NCI-H128 (cell line): ENCODE measurements at regions not wholly inside any gene's neighbourhood (a gene's known extent, or its start where the extent isn't known, plus 50 kb on each side); places are given as distances from the start of the nearest gene placed in this dataset.
A peak's percentile ranks its signal among the peaks of the same experiment; 100 is the strongest.
"Not testable (repeated sequence)": the region's sequence is repeated elsewhere in the genome, so short reads cannot be mapped to it uniquely, and the experiment has no call there.

Source experiments
- DNase-seq: peaks from one replicate; lab custom pipeline; 2025; ENCODE audit not compliant: unreplicated experiment; lab: John Stamatoyannopoulos, UW

- peak; percentile 35 for DNase-seq
These were observed 170.9 kb downstream of the POLR1F start for GRCh38 chr7:19537942-19538401.

GRCh38 chr7:19533266-19533665, 175.6 kb downstream of the POLR1F start:
- no peak for DNase-seq

- DNase-seq, result no peak
These were observed 178.0 kb downstream of the POLR1F start for GRCh38 chr7:19530852-19531251.

GRCh38 chr7:19530261-19530660, 178.6 kb downstream of the POLR1F start:
- DNase-seq, result no peak

GRCh38 chr7:19526639-19527038, 182.2 kb downstream of the POLR1F start:
- DNase-seq, result no peak

GRCh38 chr7:19522486-19522885, 186.4 kb downstream of the POLR1F start:
- no peak for DNase-seq

GRCh38 chr7:19520392-19520791, 188.4 kb downstream of the POLR1F start:
- no peak for DNase-seq

GRCh38 chr7:19519443-19520021, 189.3 kb downstream of the POLR1F start:
- peak; percentile 74 for DNase-seq

GRCh38 chr7:19517546-19517945, 191.3 kb downstream of the POLR1F start:
- DNase-seq, result not testable (repeated sequence)

- DNase-seq, result no peak
These were observed 200.0 kb downstream of the POLR1F start for GRCh38 chr7:19508821-19509220.

- peak; percentile 58 for DNase-seq
These were observed 200.7 kb downstream of the POLR1F start for GRCh38 chr7:19508124-19508523.

- DNase-seq, result no peak
These were observed 216.9 kb downstream of the POLR1F start for GRCh38 chr7:19491821-19492452.

- no peak for DNase-seq
These were observed 217.5 kb downstream of the POLR1F start for GRCh38 chr7:19491371-19491770.

GRCh38 chr7:19489162-19489820, 219.5 kb downstream of the POLR1F start:
- DNase-seq, result no peak

GRCh38 chr7:19488056-19488455, 220.8 kb downstream of the POLR1F start:
- DNase-seq, result no peak

- DNase-seq, result no peak
These were observed 226.2 kb downstream of the POLR1F start for GRCh38 chr7:19482628-19483027.

GRCh38 chr7:19480383-19480782, 228.5 kb downstream of the POLR1F start:
- DNase-seq, result no peak

GRCh38 chr7:19470031-19470430, 238.8 kb downstream of the POLR1F start:
- no peak for DNase-seq

GRCh38 chr7:19465861-19466260, 243.0 kb downstream of the POLR1F start:
- no peak for DNase-seq

GRCh38 chr7:19464751-19465150, 244.1 kb downstream of the POLR1F start:
- no peak for DNase-seq

GRCh38 chr7:19464241-19464640, 244.6 kb downstream of the POLR1F start:
- no peak for DNase-seq

- no peak for DNase-seq
These were observed 245.3 kb downstream of the POLR1F start for GRCh38 chr7:19463581-19463980.
